ENCODE measurements at regions not wholly inside any gene's neighbourhood (a gene's known extent, or its start where the extent isn't known, plus 50 kb on each side); places are given as distances from the start of the nearest gene placed in this dataset.
A peak's percentile ranks its signal among the peaks of the same experiment; 100 is the strongest.
"Not testable (repeated sequence)": the region's sequence is repeated elsewhere in the genome, so short reads cannot be mapped to it uniquely, and the experiment has no call there.

DNA sequence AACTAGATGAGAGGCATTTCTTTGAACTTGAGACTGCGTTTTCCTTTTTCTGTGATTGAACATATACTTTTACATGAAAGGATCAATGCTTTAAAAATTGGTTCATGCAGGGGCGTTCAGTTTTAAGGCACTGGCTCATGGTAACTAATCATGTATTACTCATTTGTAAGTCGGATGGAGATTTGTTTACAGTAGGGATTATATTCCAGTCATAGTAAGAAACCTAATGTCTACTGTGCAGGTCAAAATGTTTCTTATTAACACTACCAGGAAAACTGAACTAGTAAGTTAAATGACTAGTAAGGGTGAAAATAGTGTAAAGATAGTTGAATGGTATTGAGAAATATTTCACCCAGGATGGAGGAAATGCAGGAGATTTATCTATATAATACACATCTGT, 258.8 kb upstream of the GBE1 start:
- DNase-seq (ENCODE audit: low read depth in 2 of 2) = no peak

DNA sequence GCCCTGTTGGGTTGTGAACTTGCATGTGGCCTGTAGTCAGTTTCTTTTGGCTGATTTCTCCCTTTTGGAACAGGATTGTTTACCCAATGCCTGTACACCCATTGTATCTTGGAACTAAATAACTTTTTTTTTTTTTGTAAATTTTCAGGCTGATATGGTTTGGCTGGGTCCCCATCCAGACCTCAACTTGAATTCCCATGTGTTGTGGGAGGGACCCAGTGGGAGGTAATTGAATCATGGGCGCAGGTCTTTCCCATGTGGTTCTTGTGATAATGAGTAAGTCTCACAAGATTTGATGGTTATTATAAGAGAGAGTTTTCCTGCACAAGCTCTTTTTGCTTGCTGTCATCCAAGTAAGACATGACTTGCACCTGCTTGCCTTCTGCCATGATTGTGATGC, 253.8 kb upstream of the GBE1 start:
- DNase-seq (ENCODE audit: low read depth in 2 of 2) = no peak

GRCh38 chr3:82012775-82013174, 251.3 kb upstream of the GBE1 start:
- DNase-seq (ENCODE audit: low read depth in 2 of 2) = no peak

DNA sequence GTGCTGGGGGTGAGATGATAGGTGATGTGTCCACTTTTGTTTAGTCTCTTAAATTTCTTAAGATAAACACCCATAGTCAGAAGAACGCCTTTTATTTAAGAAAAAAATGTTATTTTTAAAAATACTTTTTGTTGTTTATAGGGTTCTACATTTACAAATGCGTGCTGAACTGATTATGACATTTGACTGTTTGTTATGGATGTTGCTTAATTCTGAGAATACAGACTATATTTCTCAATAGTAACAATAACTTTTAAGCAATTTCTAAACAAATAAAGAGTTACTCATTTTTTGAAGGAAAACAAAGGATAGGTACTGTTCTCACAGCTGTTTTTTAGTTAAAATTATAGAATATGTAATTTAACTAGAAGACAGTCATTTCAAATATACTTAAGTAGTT, 249.9 kb upstream of the GBE1 start:
- DNase-seq (ENCODE audit: low read depth in 2 of 2) = no peak

DNA sequence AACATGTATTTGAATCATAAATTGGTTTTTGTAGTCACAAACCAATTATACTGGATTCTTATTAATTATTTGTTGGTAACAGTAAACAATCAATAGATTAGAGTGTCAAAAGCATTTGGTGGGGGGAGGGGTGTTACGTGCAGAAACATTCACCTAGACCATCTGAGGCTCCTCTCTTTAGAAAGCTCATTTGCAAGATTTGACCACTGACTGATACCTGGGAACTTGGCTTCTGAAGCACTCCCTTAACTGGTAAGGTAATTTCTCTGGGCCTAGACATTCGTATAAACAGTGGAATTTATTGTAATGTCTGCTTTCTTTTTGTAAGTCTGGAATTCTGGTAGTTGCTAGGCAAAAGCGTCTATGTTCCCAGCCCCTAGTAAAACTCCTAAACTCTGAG, 243.8 kb upstream of the GBE1 start:
- no peak for DNase-seq (ENCODE audit: low read depth in 2 of 2)

DNA sequence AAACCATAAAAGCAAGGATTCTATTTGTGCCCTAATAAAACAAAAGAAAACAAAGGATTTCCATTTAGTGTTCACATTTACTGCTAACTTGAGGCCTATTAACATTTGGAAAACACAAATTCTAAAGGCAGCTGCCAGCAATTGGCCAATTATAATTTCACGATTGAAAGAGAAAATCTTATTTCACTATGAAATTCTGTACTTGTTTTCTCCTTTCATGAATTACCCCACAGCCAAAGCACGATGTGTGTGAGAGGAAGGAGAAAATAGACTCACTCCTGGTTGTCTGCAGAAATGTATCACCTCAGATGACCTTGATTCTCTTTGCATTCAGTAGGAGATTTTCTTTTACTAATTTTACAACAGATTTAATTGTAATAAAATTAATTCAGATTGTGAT, 242.8 kb upstream of the GBE1 start:
- no peak for DNase-seq (ENCODE audit: low read depth in 2 of 2)

- no peak for DNase-seq (ENCODE audit: low read depth in 2 of 2)
Observed at GRCh38 chr3:82002986-82003642, 241.7 kb upstream of the GBE1 start.

DNA sequence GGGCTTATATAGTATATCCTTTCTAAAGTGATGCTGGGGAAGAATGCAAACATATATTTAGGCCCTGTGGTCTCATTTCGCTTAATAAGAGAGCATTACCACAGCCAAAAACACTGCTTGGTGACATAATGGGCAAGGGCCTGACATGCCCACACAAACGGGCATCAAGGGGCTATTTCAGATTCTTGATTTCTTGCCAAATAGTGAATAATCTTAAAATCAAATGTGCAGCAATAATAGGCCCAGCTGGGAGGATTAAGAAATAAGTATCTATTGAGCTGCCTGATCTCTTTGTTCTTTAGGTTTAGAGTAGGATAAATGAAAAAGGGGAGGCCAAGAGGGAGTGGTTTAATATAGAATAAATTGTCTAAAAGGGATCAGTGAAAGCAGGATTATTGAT, 241.0 kb upstream of the GBE1 start:
- no peak for DNase-seq (ENCODE audit: low read depth in 2 of 2)

GRCh38 chr3:82001276-82001923, 240.0 kb upstream of the GBE1 start:
- DNase-seq (ENCODE audit: low read depth in 2 of 2) = no peak

GRCh38 chr3:82000773-82001172, 239.3 kb upstream of the GBE1 start:
- no peak for DNase-seq (ENCODE audit: low read depth in 2 of 2)

- DNase-seq (ENCODE audit: low read depth in 2 of 2) = no peak
Observed at GRCh38 chr3:82000350-82000749, 238.9 kb upstream of the GBE1 start.

DNA sequence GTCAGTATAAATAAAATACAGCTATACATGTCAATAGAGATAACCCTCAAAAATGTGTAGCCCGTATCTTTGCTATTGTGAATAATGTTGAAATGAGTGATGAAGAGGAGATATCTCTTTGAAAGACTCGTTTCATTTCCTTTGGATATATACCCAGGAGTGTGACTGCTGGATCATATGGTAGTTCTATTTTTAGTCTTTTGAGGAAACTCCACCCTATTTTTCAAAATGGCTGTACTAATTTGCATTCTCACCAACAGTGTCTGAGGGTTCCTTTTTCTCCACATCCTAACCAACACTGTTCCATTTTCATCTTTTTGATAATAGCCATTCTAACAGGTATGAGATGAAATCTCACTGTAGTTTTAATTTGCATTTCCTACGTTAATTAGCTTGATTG, 237.5 kb upstream of the GBE1 start:
- DNase-seq (ENCODE audit: low read depth in 2 of 2) = no peak

DNA sequence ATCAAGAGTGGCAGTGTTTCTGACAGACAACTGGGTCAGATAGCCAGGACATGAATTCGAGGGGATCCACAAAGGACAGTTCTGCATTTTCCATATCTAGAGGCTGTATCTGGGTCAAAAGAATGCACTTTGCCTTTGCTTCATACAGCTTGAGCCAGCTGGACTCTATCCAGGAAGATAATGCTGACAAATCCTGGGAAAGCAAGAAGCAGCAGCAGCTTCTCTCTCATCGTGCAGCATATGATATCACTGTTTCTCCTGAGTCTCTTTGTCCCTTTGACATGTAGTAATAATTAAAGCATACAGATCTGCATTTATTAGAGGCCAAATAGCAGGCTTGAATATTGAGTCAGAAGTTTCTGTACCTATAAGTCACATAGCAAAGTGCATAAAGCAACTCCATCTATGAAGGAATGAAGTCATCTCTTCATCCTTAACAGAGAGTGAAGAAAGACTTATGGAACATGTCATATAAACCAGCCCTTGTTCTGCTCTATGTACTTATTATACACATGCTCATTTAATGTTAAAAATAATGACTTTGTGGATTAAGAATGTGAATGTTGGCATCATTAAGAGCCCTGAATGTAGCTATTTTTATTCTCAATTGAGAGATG, 236.8 kb upstream of the GBE1 start:
- DNase-seq (ENCODE audit: low read depth in 2 of 2) = peak; percentile 29 to 30

DNA sequence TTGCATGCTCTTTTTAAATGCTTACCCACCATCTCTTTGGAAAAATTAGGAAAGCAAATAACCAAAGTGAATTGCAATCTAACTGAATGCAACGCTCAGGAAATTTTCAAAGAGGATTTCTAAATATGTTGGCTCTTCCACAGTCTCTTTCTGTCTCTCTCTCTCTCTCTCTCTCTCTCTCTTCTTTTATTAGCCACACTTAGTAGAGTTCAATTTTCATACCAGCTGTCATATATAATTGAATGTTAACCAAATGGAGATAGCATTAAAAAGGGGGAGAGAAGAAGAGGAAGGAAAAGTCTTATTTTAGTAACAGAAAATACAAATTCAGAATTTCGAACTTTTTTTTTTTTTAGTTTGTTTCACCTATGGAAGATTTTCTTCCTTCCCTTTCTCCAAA, 235.9 kb upstream of the GBE1 start:
- DNase-seq (ENCODE audit: low read depth in 2 of 2) = no peak

- DNase-seq (ENCODE audit: low read depth in 2 of 2) = no peak
Observed at GRCh38 chr3:81995329-81995728, 233.9 kb upstream of the GBE1 start.

DNA sequence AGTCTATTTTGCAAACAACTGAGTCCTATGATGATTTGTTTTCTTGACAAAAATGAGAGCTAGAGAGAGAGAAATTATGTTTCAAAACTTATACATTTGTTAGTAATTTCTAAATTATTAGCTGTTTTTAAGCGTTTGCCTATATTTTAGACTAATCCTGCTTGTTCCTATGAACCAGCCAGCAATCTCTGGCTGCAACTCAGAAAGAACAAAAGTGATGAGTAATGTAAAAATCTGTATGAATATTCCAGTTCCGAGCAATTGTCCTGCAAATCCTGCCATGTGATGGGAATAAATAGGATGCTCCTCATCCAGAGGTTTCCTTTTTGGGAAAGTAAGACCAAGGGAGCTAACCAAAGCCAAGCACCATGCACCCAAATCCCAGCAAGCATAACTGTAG, 228.3 kb upstream of the GBE1 start:
- no peak for DNase-seq (ENCODE audit: low read depth in 2 of 2)

DNA sequence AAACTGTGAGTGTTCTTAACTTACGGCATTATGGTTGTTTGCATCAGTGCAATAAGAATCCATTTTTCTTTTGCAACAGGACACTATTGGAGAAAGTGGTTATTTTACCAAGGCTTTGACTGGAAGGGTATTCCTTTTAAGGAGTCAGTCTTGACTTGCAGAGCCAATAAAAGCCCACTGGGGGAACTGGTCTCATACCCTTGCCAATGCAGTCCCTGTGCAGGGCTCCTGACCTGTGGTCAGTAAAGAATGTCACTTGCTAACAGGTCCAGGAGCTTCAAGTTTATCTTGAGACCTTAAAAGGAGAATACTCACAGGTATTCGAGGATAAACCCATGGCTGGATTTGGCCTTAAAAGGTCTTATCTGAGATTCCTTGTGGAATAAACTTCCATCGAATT, 227.8 kb upstream of the GBE1 start:
- no peak for DNase-seq (ENCODE audit: low read depth in 2 of 2)

GRCh38 chr3:81987412-81987811, 226.0 kb upstream of the GBE1 start:
- not testable (repeated sequence) for DNase-seq (ENCODE audit: low read depth in 2 of 2)

DNA sequence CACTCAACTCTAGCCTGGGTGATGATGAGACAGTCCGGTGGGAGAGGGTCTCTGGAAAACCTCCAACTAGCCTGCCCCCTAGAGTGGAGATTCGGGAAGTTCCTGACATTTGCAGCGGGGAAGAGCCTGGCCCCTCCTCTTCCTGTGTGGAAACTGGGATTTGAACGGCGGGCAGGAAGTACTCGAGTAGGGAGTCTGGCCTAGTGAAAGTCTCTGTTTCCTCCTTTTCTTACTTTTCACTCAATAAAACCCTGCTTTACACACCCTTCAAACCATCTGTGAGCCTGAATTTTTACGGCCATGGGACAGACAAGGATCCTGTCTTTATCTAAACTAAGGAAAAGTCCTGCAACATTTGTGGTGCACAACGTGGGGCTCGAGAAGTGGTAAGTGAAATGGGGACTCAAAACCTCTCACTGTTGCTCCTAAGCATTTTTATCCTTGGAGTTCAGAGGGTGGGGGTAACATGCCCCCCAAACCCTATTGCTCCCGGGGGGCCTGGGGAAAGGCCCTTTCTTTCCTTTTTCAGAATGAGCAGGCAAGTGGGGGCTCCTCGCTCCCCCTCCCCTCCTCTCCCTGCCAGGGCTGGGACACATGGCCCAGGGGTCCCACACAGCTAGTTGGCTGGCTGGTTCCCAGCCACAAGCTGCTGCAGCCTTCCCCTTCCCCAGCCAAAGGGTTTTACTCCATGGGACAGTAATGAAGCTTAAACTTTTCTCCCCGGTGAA, 224.7 kb upstream of the GBE1 start:
- DNase-seq (ENCODE audit: low read depth in 2 of 2) = no peak

GRCh38 chr3:81983382-81983781, 221.9 kb upstream of the GBE1 start:
- no peak for DNase-seq (ENCODE audit: low read depth in 2 of 2)

GRCh38 chr3:81980596-81981494, 219.4 kb upstream of the GBE1 start:
- no peak for DNase-seq (ENCODE audit: low read depth in 2 of 2)

DNA sequence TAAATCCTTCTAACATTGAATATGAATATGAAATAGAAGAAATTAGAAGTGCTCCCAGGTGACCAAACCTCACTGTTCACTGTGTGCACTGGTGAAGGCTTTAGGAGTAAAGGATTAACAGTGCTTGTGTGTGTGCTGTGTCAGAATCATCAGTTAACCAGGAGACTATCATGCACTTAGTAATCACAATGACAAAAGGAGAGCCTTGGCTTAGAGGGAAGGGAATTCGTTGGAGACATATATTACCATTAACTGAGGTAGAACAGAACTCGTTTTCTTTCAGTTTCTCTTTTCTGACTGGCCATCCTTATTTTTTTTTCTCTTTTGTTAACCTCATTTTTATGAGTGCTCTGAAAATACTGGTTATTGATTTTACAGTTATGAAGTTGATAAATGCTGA, 213.3 kb upstream of the GBE1 start:
- no peak for DNase-seq (ENCODE audit: low read depth in 2 of 2)
